ENCODE measurements at regions not wholly inside any gene's neighbourhood (a gene's known extent, or its start where the extent isn't known, plus 50 kb on each side); places are given as distances from the start of the nearest gene placed in this dataset.

DNA sequence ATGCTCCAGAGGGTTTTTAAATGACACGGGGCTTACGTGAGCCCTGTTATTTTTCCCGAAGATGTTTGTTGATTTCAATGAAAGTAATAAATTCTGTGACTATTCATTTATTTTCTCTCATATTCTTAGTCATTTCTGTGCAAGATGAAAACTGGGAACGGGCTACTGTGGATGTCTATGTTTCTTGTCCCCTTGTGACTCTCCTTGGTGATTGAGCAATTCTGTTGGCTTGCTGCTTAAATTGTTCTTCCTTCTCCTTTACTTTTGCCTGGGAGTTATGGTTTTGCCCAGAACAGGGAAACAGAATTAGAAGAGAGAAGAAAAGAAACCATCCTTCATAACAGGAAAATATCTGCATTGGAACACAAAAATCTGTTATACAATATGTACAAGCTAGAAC is 508.2 kb upstream of the DSEL start:
- TF ChIP-seq, protein P1, sequence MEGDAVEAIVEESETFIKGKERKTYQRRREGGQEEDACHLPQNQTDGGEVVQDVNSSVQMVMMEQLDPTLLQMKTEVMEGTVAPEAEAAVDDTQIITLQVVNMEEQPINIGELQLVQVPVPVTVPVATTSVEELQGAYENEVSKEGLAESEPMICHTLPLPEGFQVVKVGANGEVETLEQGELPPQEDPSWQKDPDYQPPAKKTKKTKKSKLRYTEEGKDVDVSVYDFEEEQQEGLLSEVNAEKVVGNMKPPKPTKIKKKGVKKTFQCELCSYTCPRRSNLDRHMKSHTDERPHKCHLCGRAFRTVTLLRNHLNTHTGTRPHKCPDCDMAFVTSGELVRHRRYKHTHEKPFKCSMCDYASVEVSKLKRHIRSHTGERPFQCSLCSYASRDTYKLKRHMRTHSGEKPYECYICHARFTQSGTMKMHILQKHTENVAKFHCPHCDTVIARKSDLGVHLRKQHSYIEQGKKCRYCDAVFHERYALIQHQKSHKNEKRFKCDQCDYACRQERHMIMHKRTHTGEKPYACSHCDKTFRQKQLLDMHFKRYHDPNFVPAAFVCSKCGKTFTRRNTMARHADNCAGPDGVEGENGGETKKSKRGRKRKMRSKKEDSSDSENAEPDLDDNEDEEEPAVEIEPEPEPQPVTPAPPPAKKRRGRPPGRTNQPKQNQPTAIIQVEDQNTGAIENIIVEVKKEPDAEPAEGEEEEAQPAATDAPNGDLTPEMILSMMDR (IDR thresholded peaks at IDR 0.05): no peak
- TF ChIP-seq POLR2A (IDR thresholded peaks at IDR 0.05): no peak
- no peak for TF ChIP-seq EP300 (IDR thresholded peaks at IDR 0.05)
